SK-N-SH treated with all-trans-retinoic acid at 6 μM for 48 hours (cell line): ENCODE measurements at regions not wholly inside any gene's neighbourhood (a gene's known extent, or its start where the extent isn't known, plus 50 kb on each side); places are given as distances from the start of the nearest gene placed in this dataset.

ENCODE experiments used
- RARB ChIP-seq: fragments of 250-450 bp; sonication (Bioruptor Pico); IDR thresholded peaks from 2 replicates; pipeline ENCODE4 v1.8.0; 2021; ENCODE audit warnings: mild to moderate bottlenecking, moderate library complexity
- SNAI2 ChIP-seq: fragments of 250-450 bp; sonication (Bioruptor Pico); IDR thresholded peaks from 2 replicates; pipeline ENCODE4 v1.5.0; 2020; ENCODE audit warnings: mild to moderate bottlenecking, moderate library complexity
- TCF4 ChIP-seq: fragments of 250-450 bp; sonication (Bioruptor Pico); IDR thresholded peaks from 2 replicates; pipeline ENCODE4 v1.8.0; 2021; ENCODE audit warnings: mild to moderate bottlenecking, moderate library complexity, borderline replicate concordance
- TOX ChIP-seq: fragments of 250-450 bp; sonication (Bioruptor Pico); IDR thresholded peaks from 2 replicates; pipeline ENCODE4 v1.8.0; 2021; ENCODE audit warnings: mild to moderate bottlenecking, moderate library complexity, borderline replicate concordance
- ZFP30 ChIP-seq: fragments of 450-650 bp; formaldehyde crosslinking; IDR thresholded peaks from 2 replicates; pipeline ENCODE4 v1.5.0; 2022; ENCODE audit warnings: mild to moderate bottlenecking, moderate library complexity
- ZNF565 ChIP-seq: fragments of 450-650 bp; formaldehyde crosslinking; conservative IDR thresholded peaks from 2 replicates; pipeline ENCODE4 v1.5.0; 2020; ENCODE audit warnings: low read depth, mild to moderate bottlenecking, moderate library complexity
- ZNF70 ChIP-seq: fragments of 450-650 bp; formaldehyde crosslinking; IDR thresholded peaks from 2 replicates; pipeline ENCODE4 v1.5.0; 2020; ENCODE audit warnings: mild to moderate bottlenecking, moderate library complexity
- ZNF8 ChIP-seq: fragments of 450-650 bp; formaldehyde crosslinking; IDR thresholded peaks from 2 replicates; pipeline ENCODE4 v1.5.0; 2020; ENCODE audit warnings: mild to moderate bottlenecking, moderate library complexity
- TF ChIP-seq, protein P1 (sequence below): fragments of 250-450 bp; sonication (Bioruptor Pico); IDR thresholded peaks from 2 replicates; pipeline ENCODE4 v1.8.0; 2021; ENCODE audit warnings: low read depth, mild to moderate bottlenecking, moderate library complexity, borderline replicate concordance
- TF ChIP-seq, protein P2 (sequence below): fragments of 250-450 bp; sonication (Bioruptor Pico); IDR thresholded peaks from 2 replicates; pipeline ENCODE4 v1.5.1; 2020; ENCODE audit warnings: low read depth, mild to moderate bottlenecking, moderate library complexity
- TF ChIP-seq, protein P3 (sequence below): fragments of 250-450 bp; sonication (Bioruptor Pico); IDR thresholded peaks from 2 replicates; pipeline ENCODE4 v1.8.0; 2020; ENCODE audit warnings: mild to moderate bottlenecking, moderate library complexity, borderline replicate concordance

DNA sequence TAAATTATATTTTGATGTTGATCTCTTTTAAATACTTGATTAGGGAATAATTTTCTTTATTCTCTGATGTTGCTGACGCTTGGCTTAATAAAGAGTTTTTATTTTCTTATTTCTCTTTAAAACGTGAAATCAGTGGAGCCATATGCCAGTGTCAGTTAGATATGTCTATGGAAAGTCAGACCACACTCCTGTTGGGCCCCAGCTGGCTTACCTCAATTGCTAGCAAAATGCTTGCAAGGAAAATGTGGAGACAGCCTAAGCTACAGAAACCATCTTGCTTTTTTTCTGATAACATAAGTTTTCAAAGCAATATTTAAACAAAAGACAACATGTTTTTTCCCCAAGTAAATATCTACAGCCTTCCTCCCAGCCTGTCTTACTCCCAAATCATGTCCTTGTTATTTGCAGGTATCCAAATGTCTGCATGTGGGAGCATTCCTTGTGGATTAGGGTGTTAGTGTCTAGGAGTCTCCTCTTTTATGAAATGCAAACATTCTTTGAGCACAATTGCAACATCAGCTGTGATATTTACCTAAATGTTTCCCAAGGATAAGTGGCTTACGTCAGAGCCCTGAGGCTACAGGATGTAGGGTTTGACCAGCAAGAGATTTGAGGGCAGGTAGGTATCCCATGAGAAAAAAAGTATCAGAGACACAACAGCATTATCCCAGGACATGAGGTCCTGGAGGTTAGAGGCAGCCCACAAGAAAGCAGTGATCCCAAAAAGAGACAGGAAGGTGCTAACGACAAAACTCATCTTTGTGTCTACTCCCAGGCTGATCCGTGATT is 117.2 kb upstream of the KCNJ15 start:
- TF ChIP-seq TOX (no peak), SNAI2 (no peak), ZNF8 (no peak), RARB (CRISPR knock-in tag) (no peak), ZNF70 (no peak), ZFP30 (no peak), ZNF565 (CRISPR knock-in tag) (no peak), TCF4 (no peak)
- TF ChIP-seq, protein P1, sequence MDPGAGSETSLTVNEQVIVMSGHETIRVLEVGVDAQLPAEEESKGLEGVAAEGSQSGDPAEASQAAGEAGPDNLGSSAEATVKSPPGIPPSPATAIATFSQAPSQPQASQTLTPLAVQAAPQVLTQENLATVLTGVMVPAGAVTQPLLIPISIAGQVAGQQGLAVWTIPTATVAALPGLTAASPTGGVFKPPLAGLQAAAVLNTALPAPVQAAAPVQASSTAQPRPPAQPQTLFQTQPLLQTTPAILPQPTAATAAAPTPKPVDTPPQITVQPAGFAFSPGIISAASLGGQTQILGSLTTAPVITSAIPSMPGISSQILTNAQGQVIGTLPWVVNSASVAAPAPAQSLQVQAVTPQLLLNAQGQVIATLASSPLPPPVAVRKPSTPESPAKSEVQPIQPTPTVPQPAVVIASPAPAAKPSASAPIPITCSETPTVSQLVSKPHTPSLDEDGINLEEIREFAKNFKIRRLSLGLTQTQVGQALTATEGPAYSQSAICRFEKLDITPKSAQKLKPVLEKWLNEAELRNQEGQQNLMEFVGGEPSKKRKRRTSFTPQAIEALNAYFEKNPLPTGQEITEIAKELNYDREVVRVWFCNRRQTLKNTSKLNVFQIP (CRISPR knock-in tag), result no peak
- TF ChIP-seq, protein P2, sequence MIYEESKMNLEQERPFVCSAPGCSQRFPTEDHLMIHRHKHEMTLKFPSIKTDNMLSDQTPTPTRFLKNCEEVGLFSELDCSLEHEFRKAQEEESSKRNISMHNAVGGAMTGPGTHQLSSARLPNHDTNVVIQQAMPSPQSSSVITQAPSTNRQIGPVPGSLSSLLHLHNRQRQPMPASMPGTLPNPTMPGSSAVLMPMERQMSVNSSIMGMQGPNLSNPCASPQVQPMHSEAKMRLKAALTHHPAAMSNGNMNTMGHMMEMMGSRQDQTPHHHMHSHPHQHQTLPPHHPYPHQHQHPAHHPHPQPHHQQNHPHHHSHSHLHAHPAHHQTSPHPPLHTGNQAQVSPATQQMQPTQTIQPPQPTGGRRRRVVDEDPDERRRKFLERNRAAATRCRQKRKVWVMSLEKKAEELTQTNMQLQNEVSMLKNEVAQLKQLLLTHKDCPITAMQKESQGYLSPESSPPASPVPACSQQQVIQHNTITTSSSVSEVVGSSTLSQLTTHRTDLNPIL (CRISPR knock-in tag), result no peak
- TF ChIP-seq, protein P3, sequence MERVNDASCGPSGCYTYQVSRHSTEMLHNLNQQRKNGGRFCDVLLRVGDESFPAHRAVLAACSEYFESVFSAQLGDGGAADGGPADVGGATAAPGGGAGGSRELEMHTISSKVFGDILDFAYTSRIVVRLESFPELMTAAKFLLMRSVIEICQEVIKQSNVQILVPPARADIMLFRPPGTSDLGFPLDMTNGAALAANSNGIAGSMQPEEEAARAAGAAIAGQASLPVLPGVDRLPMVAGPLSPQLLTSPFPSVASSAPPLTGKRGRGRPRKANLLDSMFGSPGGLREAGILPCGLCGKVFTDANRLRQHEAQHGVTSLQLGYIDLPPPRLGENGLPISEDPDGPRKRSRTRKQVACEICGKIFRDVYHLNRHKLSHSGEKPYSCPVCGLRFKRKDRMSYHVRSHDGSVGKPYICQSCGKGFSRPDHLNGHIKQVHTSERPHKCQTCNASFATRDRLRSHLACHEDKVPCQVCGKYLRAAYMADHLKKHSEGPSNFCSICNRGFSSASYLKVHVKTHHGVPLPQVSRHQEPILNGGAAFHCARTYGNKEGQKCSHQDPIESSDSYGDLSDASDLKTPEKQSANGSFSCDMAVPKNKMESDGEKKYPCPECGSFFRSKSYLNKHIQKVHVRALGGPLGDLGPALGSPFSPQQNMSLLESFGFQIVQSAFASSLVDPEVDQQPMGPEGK (CRISPR knock-in tag), result no peak
